ENCODE measurements at regions not wholly inside any gene's neighbourhood (a gene's known extent, or its start where the extent isn't known, plus 50 kb on each side); places are given as distances from the start of the nearest gene placed in this dataset.

- TF ChIP-seq POLR2A (IDR thresholded peaks at IDR 0.05) (no peak), CTCF (IDR thresholded peaks at IDR 0.05) (no peak)
Observed at GRCh38 chr2:212628586-212628985, 90.0 kb upstream of the ERBB4 start.
